Prostate gland (tissue), 2 donors: ENCODE measurements at regions not wholly inside any gene's neighbourhood (a gene's known extent, or its start where the extent isn't known, plus 50 kb on each side); places are given as distances from the start of the nearest gene placed in this dataset.

ENCODE experiments used
- DNase-seq: peaks from one replicate; pipeline ENCODE4 v3.0.0-alpha.2; 2019; ENCODE audit warnings: low spot score
- H3K27ac ChIP-seq, 2 donors: fragments of 200-600 bp; sonication (generic); 2 replicates each; pipeline ENCODE4 v1.5.1; 2017 to 2019
- H3K27me3 ChIP-seq: fragments of 200-600 bp; sonication (generic); replicated peaks from 2 replicates; pipeline ENCODE4 v1.5.1; 2019; ENCODE audit not compliant: insufficient read depth
- H3K36me3 ChIP-seq, 2 donors: fragments of 200-600 bp; sonication (generic); 1 replicate in 1 of 2; 2 replicates in 1 of 2; pipeline versions ENCODE4 v1.5.1 to v1.8.1; 2017 to 2019
- H3K4me1 ChIP-seq: fragments of 200-600 bp; sonication (generic); replicated peaks from 2 replicates; pipeline ENCODE4 v1.5.1; 2019
- H3K4me3 ChIP-seq, 2 donors: fragments of 200-600 bp; sonication (generic); 2 replicates each; pipeline ENCODE4 v1.5.1; 2017 to 2019
- H3K9me3 ChIP-seq: fragments of 200-600 bp; sonication (generic); 2 replicates; pipeline ENCODE4 v1.5.1; 2017
- CTCF ChIP-seq, 4 experiments: fragments of 200-600 bp in 2 of 4; fragments of 450-650 bp in 2 of 4; sonication (generic) in 2 of 4; IDR thresholded peaks; 1 replicate in 3 of 4; 2 replicates in 1 of 4; pipeline ENCODE4 v1.5.1; 2016 to 2019; ENCODE audit warnings: antibody characterized with exemption in 4 of 4, mild to moderate bottlenecking in 2 of 4, moderate library complexity in 2 of 4
- POLR2A ChIP-seq: fragments of 450-650 bp; IDR thresholded peaks from one replicate; pipeline ENCODE4 v1.6.1; 2016; ENCODE audit warnings: antibody characterized with exemption, mild to moderate bottlenecking
- POLR2AphosphoS5 ChIP-seq: sonication (generic); formaldehyde crosslinking; IDR thresholded peaks from one replicate; pipeline ENCODE4 v1.6.1; 2017; ENCODE audit warnings: antibody characterized with exemption
- WGBS: methylation state at CpG from one replicate; pipeline ENCODE4 v1.1.5; 2018; 5-methylcytosine and 5-hydroxymethylcytosine counted together
- intact Hi-C: fragments of 100-400 bp; cut with DNase I; formaldehyde crosslinking; loops from one replicate; pipeline ENCODE4 v1.14.2; 2022

- Histone ChIP-seq H3K4me3 (no peak overlapping the region), H3K27me3 (no peaks in the 10 kb centered on the region), H3K4me1 (no peaks in the 10 kb centered on the region), H3K27ac (no peak overlapping the region), H3K36me3 (no peaks in the 10 kb centered on the region), H3K9me3 (no peaks in the 10 kb centered on the region)
- WGBS = 87% methylated on average over 1 of the region's 1 CpG
- TF ChIP-seq POLR2A = no peak
- TF ChIP-seq CTCF (IDR thresholded peaks at IDR 0.05) = no peak
- no peak for TF ChIP-seq POLR2AphosphoS5
- no peak for DNase-seq
- intact Hi-C loops = no loop called here
These were observed 759.0 kb downstream of the SLITRK6 start for GRCh38 chr13:85040215-85040614.

DNA sequence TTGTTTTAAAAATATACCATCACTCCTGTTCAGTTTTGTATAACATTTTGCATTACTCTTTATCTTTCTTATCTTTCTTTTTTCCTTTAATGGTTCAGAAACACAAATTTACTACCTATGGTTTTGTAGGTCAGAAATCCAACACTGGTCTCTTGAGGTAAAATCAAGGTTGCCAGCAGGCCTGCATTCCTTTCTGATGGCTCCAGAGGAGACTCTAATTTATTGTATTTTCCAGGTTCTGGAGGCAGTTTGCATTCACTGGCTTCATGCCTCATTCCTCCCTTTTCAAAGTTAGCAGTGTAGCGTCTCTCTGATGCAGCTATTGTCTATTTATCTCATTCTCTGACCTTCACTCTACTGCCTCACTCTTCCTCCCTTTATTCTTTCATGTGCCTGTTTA is 767.4 kb downstream of the SLITRK6 start:
- DNase-seq = no peak
- Histone ChIP-seq H3K4me3 (no peak overlapping the region), H3K4me1 (no peaks in the 10 kb centered on the region), H3K27me3 (no peaks in the 10 kb centered on the region), H3K27ac (no peak overlapping the region), H3K9me3 (no peaks in the 10 kb centered on the region), H3K36me3 (no peaks in the 10 kb centered on the region)
- no peak for TF ChIP-seq CTCF (IDR thresholded peaks at IDR 0.05)
- TF ChIP-seq POLR2AphosphoS5 = no peak
- TF ChIP-seq POLR2A = no peak
- intact Hi-C loops = no loop called here
- WGBS = 28% methylated on average over 1 of the region's 1 CpG

DNA sequence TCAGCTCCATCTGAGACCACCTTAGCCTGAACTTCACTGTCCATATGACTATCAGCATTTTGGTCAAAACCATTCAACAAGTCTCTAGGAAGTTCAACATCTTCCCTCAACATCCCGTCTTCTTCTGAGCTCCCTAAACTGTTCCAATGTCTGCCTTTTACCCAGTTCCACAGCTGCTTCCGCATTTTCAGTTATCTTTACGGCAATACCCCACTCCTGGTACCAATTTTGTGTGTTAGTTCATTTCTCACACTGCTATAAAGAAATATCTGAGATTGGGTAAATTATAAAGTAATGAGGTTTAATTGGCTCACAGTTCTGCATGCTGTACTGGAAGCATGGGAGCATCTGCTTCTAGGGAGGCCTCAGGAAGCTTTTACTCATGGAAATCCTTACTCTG is 771.2 kb downstream of the SLITRK6 start:
- 97% methylated on average over 3 of the region's 3 CpGs for WGBS
- TF ChIP-seq POLR2A (no peak), CTCF (IDR thresholded peaks at IDR 0.05) (no peak), POLR2AphosphoS5 (no peak)
- DNase-seq = no peak
- Histone ChIP-seq H3K27me3 (no peaks in the 10 kb centered on the region), H3K4me3 (no peak overlapping the region), H3K27ac (no peak overlapping the region), H3K36me3 (no peaks in the 10 kb centered on the region), H3K9me3 (no peaks in the 10 kb centered on the region), H3K4me1 (no peaks in the 10 kb centered on the region)
- intact Hi-C loops = no loop called here

DNA sequence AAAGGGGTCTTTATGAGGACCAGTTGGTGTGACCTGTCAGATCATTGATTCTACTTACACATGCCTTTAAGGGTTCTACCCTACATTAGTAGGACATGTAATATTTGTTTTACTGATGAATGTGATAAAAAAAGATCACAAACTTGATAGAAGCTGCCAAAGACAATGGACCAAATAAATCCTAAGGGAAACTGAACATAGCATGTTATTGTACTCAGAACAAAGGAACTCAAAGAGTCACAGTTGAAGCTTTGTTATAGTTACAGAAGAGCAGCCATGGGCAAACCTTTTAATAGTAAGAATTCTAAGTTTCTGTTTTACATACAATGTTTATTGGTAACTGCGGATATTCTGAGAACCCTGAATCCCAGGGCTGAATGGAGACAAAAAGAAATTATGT is 780.1 kb downstream of the SLITRK6 start:
- intact Hi-C loops = no loop called here
- Histone ChIP-seq H3K27ac (no peak overlapping the region), H3K9me3 (no peaks in the 10 kb centered on the region), H3K27me3 (no peaks in the 10 kb centered on the region), H3K4me1 (no peaks in the 10 kb centered on the region), H3K36me3 (no peaks in the 10 kb centered on the region), H3K4me3 (no peak overlapping the region)
- DNase-seq = no peak
- 30% methylated on average over 1 of the region's 1 CpG for WGBS
- TF ChIP-seq CTCF (IDR thresholded peaks at IDR 0.05) = no peak
- no peak for TF ChIP-seq POLR2A
- no peak for TF ChIP-seq POLR2AphosphoS5

GRCh38 chr13:85013006-85013405 is 786.2 kb downstream of the SLITRK6 start:
- no peaks in the 10 kb centered on the region for H3K36me3 ChIP-seq
- no peaks in the 10 kb centered on the region for H3K4me1 ChIP-seq
- DNase-seq = no peak
- no peaks in the 10 kb centered on the region for H3K27me3 ChIP-seq
- H3K9me3 ChIP-seq = no peaks in the 10 kb centered on the region
- intact Hi-C loops = no loop called here
- H3K4me3 ChIP-seq = no peak overlapping the region
- no peak overlapping the region for H3K27ac ChIP-seq
- TF ChIP-seq CTCF (IDR thresholded peaks at IDR 0.05) (no peak), POLR2AphosphoS5 (no peak), POLR2A (no peak)
